SJSA1 (cell line): ENCODE measurements at regions not wholly inside any gene's neighbourhood (a gene's known extent, or its start where the extent isn't known, plus 50 kb on each side); places are given as distances from the start of the nearest gene placed in this dataset.

Experiments
- DNase-seq, 2 experiments: peaks; one replicate each; pipeline ENCODE4 v3.0.0-alpha.2; 2015 to 2020; ENCODE audit warnings: low spot score in 2 of 2, low read depth in 1 of 2
- H3K27ac ChIP-seq: fragments of 250-450 bp; sonication (Bioruptor Pico); 2 replicates; pipeline ENCODE4 v1.5.1; 2020; ENCODE audit warnings: mild to moderate bottlenecking, moderate library complexity
- H3K27me3 ChIP-seq: fragments of 250-450 bp; sonication (Bioruptor Pico); replicated peaks from 2 replicates; pipeline ENCODE4 v1.5.1; 2020; ENCODE audit warnings: mild to moderate bottlenecking, moderate library complexity
- H3K36me3 ChIP-seq: fragments of 250-450 bp; sonication (Bioruptor Pico); 2 replicates; pipeline ENCODE4 v1.5.1; 2020; ENCODE audit warnings: mild to moderate bottlenecking
- H3K4me1 ChIP-seq: fragments of 250-450 bp; sonication (Bioruptor Pico); replicated peaks from 2 replicates; pipeline ENCODE4 v1.6.1; 2021; ENCODE audit warnings: mild to moderate bottlenecking
- H3K4me3 ChIP-seq: fragments of 250-450 bp; sonication (Bioruptor Pico); 2 replicates; pipeline ENCODE4 v1.5.1; 2020; ENCODE audit warnings: mild to moderate bottlenecking
- H3K9me3 ChIP-seq: fragments of 250-450 bp; sonication (Bioruptor Pico); replicated peaks from 2 replicates; pipeline ENCODE4 v1.5.1; 2020; ENCODE audit warnings: mild to moderate bottlenecking

DNA sequence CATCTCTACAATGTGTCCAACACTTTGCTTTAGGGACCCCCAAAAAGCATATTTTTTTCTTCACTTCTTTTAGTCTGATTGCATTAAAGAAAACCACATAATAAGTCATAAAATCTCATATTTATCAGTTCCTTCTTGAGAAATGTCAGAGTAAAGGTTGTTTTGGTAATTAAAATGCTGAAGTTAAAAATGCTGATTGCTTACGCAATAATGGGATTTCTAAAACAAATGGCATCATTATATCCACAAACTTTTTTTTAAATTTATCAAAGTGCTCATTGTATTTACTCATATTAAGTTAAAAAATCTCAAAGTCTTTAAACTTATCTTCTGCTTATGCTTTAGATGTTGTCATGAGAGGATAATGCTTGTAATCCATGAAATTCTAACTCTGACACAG, 737.2 kb upstream of the ARGLU1 start:
- Histone ChIP-seq H3K27me3 (no peaks in the 10 kb centered on the region), H3K36me3 (no peaks in the 10 kb centered on the region), H3K27ac (no peak overlapping the region), H3K4me1 (no peaks in the 10 kb centered on the region), H3K4me3 (no peak overlapping the region), H3K9me3 (no peaks in the 10 kb centered on the region)
- DNase-seq: no peak

GRCh38 chr13:107301724-107302374, 733.9 kb upstream of the ARGLU1 start:
- H3K4me3 ChIP-seq: no peak overlapping the region
- no peak for DNase-seq

GRCh38 chr13:107299717-107300116, 731.8 kb upstream of the ARGLU1 start:
- Histone ChIP-seq H3K4me1 (no peaks in the 10 kb centered on the region), H3K36me3 (no peaks in the 10 kb centered on the region), H3K27ac (no peak overlapping the region), H3K4me3 (no peak overlapping the region), H3K9me3 (no peaks in the 10 kb centered on the region), H3K27me3 (0 out of 2 replicates have a peak, but pooled peaks cover 4% of the 10 kb centered on the region)
- DNase-seq: no peak

More at GRCh38 chr13:107301724-107302374, 733.9 kb upstream of the ARGLU1 start:
- no peak overlapping the region for H3K27ac ChIP-seq
- no peaks in the 10 kb centered on the region for H3K36me3 ChIP-seq
- no peaks in the 10 kb centered on the region for H3K9me3 ChIP-seq
- no peaks in the 10 kb centered on the region for H3K4me1 ChIP-seq
- H3K27me3 ChIP-seq: no peaks in the 10 kb centered on the region

GRCh38 chr13:107296804-107297203, 728.9 kb upstream of the ARGLU1 start:
- Histone ChIP-seq H3K4me3 (no peak overlapping the region), H3K9me3 (no peaks in the 10 kb centered on the region), H3K36me3 (no peaks in the 10 kb centered on the region), H3K27me3 (0 out of 2 replicates have a peak, but pooled peaks cover 4% of the 10 kb centered on the region), H3K4me1 (no peaks in the 10 kb centered on the region), H3K27ac (no peak overlapping the region)
- DNase-seq: no peak

GRCh38 chr13:107295416-107296140, 727.6 kb upstream of the ARGLU1 start:
- Histone ChIP-seq H3K27ac (no peak overlapping the region), H3K36me3 (no peaks in the 10 kb centered on the region), H3K4me3 (no peak overlapping the region), H3K9me3 (no peaks in the 10 kb centered on the region), H3K4me1 (no peaks in the 10 kb centered on the region), H3K27me3 (0 out of 2 replicates have a peak, but pooled peaks cover 4% of the 10 kb centered on the region)
- DNase-seq: no peak

GRCh38 chr13:107293924-107294323, 726.0 kb upstream of the ARGLU1 start:
- H3K27ac ChIP-seq: no peak overlapping the region
- 0 out of 2 replicates have a peak, but pooled peaks cover 4% of the 10 kb centered on the region for H3K27me3 ChIP-seq
- H3K36me3 ChIP-seq: no peaks in the 10 kb centered on the region
- no peak overlapping the region for H3K4me3 ChIP-seq
- no peaks in the 10 kb centered on the region for H3K9me3 ChIP-seq
- H3K4me1 ChIP-seq: no peaks in the 10 kb centered on the region
- no peak for DNase-seq

DNA sequence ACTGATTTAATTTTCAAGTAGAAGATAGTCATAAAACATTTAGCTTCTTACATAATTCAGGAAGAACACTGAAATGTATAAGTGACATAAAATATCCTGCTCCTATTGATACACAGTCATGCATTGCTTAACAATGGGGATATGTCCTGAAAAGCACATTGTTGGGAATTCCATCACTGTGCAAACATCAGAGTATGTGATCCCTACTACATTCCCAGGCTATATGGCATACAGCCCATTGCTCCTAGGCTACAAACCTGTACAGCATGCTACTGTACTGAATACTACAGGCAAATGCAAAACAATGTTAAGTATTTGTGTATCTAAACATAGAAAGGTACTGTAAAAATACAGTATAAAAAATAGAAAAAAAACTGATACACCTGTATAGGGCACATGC, 723.9 kb upstream of the ARGLU1 start:
- H3K36me3 ChIP-seq: no peaks in the 10 kb centered on the region
- no peak for DNase-seq
- H3K9me3 ChIP-seq: no peaks in the 10 kb centered on the region
- H3K4me3 ChIP-seq: no peak overlapping the region
- H3K27ac ChIP-seq: no peak overlapping the region
- 0 out of 2 replicates have a peak, but pooled peaks cover 4% of the 10 kb centered on the region for H3K27me3 ChIP-seq
- no peaks in the 10 kb centered on the region for H3K4me1 ChIP-seq

GRCh38 chr13:107289540-107289939, 721.6 kb upstream of the ARGLU1 start:
- H3K27ac ChIP-seq: no peak overlapping the region
- peaks cover 2% of the 10 kb centered on the region for H3K4me1 ChIP-seq
- DNase-seq: no peak
- no peaks in the 10 kb centered on the region for H3K27me3 ChIP-seq
- H3K9me3 ChIP-seq: no peaks in the 10 kb centered on the region
- no peak overlapping the region for H3K4me3 ChIP-seq
- H3K36me3 ChIP-seq: no peaks in the 10 kb centered on the region

DNA sequence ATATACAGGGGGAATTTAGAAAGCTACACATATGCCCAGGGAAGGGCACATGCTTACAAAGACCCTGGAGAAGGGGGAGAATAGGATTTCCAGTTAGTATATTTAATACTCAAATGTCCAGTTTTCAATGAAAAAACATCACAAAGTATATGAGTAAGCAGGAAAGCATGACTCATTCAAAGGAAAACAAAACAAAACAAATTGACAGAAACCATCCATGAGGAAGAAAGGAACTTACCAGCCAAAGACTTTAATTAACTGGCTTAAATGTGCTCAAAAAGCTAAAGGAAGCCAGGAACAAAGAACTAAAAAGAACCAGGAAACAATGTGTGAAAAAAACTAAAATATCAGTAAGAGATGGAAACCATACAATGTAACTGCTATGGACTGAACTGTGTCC, 716.2 kb upstream of the ARGLU1 start:
- Histone ChIP-seq H3K9me3 (no peaks in the 10 kb centered on the region), H3K4me3 (no peak overlapping the region), H3K36me3 (no peaks in the 10 kb centered on the region), H3K27me3 (no peaks in the 10 kb centered on the region), H3K27ac (peak overlapping the region; percentile 36), H3K4me1 (peaks cover 11% of the 10 kb centered on the region)
- peak in 1 of 2 experiments; percentile 44 for DNase-seq

DNA sequence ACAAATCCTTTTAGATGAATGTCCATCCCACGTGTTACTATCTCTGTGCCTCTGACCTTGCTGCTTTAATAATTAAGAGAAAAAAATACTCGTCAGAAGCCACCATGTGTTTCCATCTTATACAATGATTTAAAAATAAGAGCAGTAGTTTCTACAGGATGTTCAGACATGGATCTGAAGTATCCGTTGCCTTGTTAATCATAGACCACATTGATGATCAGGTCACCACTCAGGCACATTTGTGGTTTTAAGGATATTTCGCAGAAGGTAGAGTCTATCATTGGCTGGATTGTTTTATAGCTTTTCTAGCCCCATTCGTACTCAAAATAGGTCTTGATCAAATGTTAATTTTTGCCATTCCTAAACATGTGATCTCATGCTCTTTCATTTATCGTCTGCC, 710.0 kb upstream of the ARGLU1 start:
- H3K27ac ChIP-seq: no peak overlapping the region
- H3K9me3 ChIP-seq: no peaks in the 10 kb centered on the region; the same call in 1 of the 2 replicates
- H3K36me3 ChIP-seq: no peaks in the 10 kb centered on the region
- no peak overlapping the region for H3K4me3 ChIP-seq
- H3K4me1 ChIP-seq: peaks cover 5% of the 10 kb centered on the region; the same call in 1 of the 2 replicates
- H3K27me3 ChIP-seq: no peaks in the 10 kb centered on the region
- DNase-seq: no peak

GRCh38 chr13:107276936-107277335, 709.0 kb upstream of the ARGLU1 start:
- no peaks in the 10 kb centered on the region for H3K36me3 ChIP-seq
- no peaks in the 10 kb centered on the region; the same call in 1 of the 2 replicates for H3K9me3 ChIP-seq
- no peak overlapping the region for H3K4me3 ChIP-seq
- H3K27ac ChIP-seq: peak overlapping the region; percentile 5; the same call in 1 of the 2 replicates
- H3K4me1 ChIP-seq: peaks cover 5% of the 10 kb centered on the region; the same call in 1 of the 2 replicates
- H3K27me3 ChIP-seq: no peaks in the 10 kb centered on the region
- no peak for DNase-seq

- H3K27ac ChIP-seq: no peak overlapping the region
- no peaks in the 10 kb centered on the region for H3K27me3 ChIP-seq
- H3K4me1 ChIP-seq: peaks cover 5% of the 10 kb centered on the region; the same call in 1 of the 2 replicates
- H3K9me3 ChIP-seq: no peaks in the 10 kb centered on the region; the same call in 1 of the 2 replicates
- no peak overlapping the region for H3K4me3 ChIP-seq
- no peaks in the 10 kb centered on the region for H3K36me3 ChIP-seq
- no peak for DNase-seq
Measured at GRCh38 chr13:107275945-107276614, 708.1 kb upstream of the ARGLU1 start.

GRCh38 chr13:107275312-107275711, 707.4 kb upstream of the ARGLU1 start:
- Histone ChIP-seq H3K27me3 (no peaks in the 10 kb centered on the region), H3K4me3 (no peak overlapping the region), H3K27ac (no peak overlapping the region), H3K4me1 (peaks cover 5% of the 10 kb centered on the region; the same call in 1 of the 2 replicates), H3K36me3 (no peaks in the 10 kb centered on the region), H3K9me3 (no peaks in the 10 kb centered on the region; the same call in 1 of the 2 replicates)
- DNase-seq: no peak

GRCh38 chr13:107271227-107271626, 703.3 kb upstream of the ARGLU1 start:
- Histone ChIP-seq H3K27ac (no peak overlapping the region), H3K9me3 (no peaks in the 10 kb centered on the region; the same call in 1 of the 2 replicates)
- DNase-seq: no peak

More at GRCh38 chr13:107271227-107271626, 703.3 kb upstream of the ARGLU1 start:
- Histone ChIP-seq H3K4me3 (no peak overlapping the region), H3K36me3 (no peaks in the 10 kb centered on the region), H3K4me1 (no peaks in the 10 kb centered on the region), H3K27me3 (no peaks in the 10 kb centered on the region)
